A549 (cell line): ENCODE measurements at regions not wholly inside any gene's neighbourhood (a gene's known extent, or its start where the extent isn't known, plus 50 kb on each side); places are given as distances from the start of the nearest gene placed in this dataset.

ENCODE experiments used
- ATAC-seq, 2 experiments: fragments of 200-7000 bp in 1 of 2; fragments of >200 bp in 1 of 2; cut with Nextera tagmentation in 1 of 2; cut with Tn5 transposase in 1 of 2; 3 replicates each; pipeline versions ENCODE4 v1.8.0 to v1.9.1; 2018 to 2020; ENCODE audit warnings: mild to moderate bottlenecking in 1 of 2, moderate library complexity in 1 of 2
- CTCF ChIA-PET: fragments of 300-600 bp; sonication (Branson Sonifier 250); formaldehyde crosslinking; extraction: SDS; loops from one replicate; lab custom pipeline; 2021; ENCODE audit warnings: antibody characterized with exemption, inconsistent platforms; lab: Yijun Ruan, JAX
- POLR2A ChIA-PET: fragments of 350-600 bp; formaldehyde crosslinking; extraction: SDS; loops from one replicate; lab custom pipeline; 2021; ENCODE audit warnings: antibody characterized with exemption, inconsistent platforms; lab: Yijun Ruan, JAX
- DNase-seq, 2 experiments: peaks; one replicate each; pipeline versions ENCODE4 v3.0.0 to v3.0.0-alpha.2; 2011 to 2016; ENCODE audit warnings: low read depth in 1 of 2, low spot score in 1 of 2
- FAIRE-seq: peaks from 2 replicates; lab custom pipeline; 2011; peaks lifted over from hg19 to GRCh38; lab: Jason Lieb, UNC
- H3K27ac ChIP-seq, 2 experiments: fragments of >200 bp; sonication (Bioruptor Twin); formaldehyde crosslinking; 3 replicates each; pipeline ENCODE4 v1.5.1; 2016 to 2017
- H3K4me1 ChIP-seq: fragments of >200 bp; sonication (Bioruptor Twin); formaldehyde crosslinking; 3 replicates; pipeline ENCODE4 v1.6.1; 2016
- H3K4me2 ChIP-seq: fragments of >200 bp; sonication (Bioruptor Twin); formaldehyde crosslinking; 3 replicates; pipeline ENCODE4 v1.6.1; 2016
- H3K4me3 ChIP-seq: fragments of >200 bp; sonication (Bioruptor Twin); formaldehyde crosslinking; 3 replicates; pipeline ENCODE4 v1.5.1; 2016
- H3K9me3 ChIP-seq: fragments of >200 bp; sonication (Bioruptor Twin); formaldehyde crosslinking; 3 replicates; pipeline ENCODE4 v1.6.1; 2016
- CEBPB ChIP-seq, 2 experiments: fragments of >200 bp in 1 of 2; sonication (Bioruptor Twin) in 1 of 2; formaldehyde crosslinking in 1 of 2; IDR thresholded peaks; 2 replicates each; pipeline ENCODE4 v1.6.1; 2012 to 2016
- FOXS1 ChIP-seq: fragments of 250-450 bp; sonication (Bioruptor Pico); IDR thresholded peaks from 2 replicates; pipeline ENCODE4 v1.5.0; 2020; ENCODE audit warnings: mild to moderate bottlenecking, moderate library complexity
- HMGXB4 ChIP-seq: fragments of 250-450 bp; sonication (Bioruptor Pico); IDR thresholded peaks from 2 replicates; pipeline ENCODE4 v1.5.0; 2021; ENCODE audit warnings: mild to moderate bottlenecking, moderate library complexity, borderline replicate concordance
- HOXB5 ChIP-seq: fragments of 250-450 bp; sonication (Bioruptor Pico); IDR thresholded peaks from 2 replicates; pipeline ENCODE4 v1.5.0; 2020; ENCODE audit warnings: mild to moderate bottlenecking, moderate library complexity
- KDM1A ChIP-seq: fragments of 200-600 bp; sonication (generic); IDR thresholded peaks from 2 replicates; pipeline ENCODE4 v1.6.1; 2016; ENCODE audit warnings: low read depth, mild to moderate bottlenecking
- MAFK ChIP-seq: fragments of 450-650 bp; IDR thresholded peaks from 2 replicates; pipeline ENCODE4 v1.6.1; 2014; ENCODE audit not compliant: partially characterized antibody
- NFE2L2 ChIP-seq: fragments of 150-350 bp; conservative IDR thresholded peaks from 2 replicates; pipeline ENCODE4 v1.6.1; 2014; ENCODE audit warnings: low read length
- PHF8 ChIP-seq: fragments of 200-600 bp; sonication (generic); IDR thresholded peaks from 2 replicates; pipeline ENCODE4 v1.6.1; 2016; ENCODE audit warnings: low read depth, mild to moderate bottlenecking, antibody characterized with exemption, moderate library complexity, borderline replicate concordance
- RAD21 ChIP-seq, 2 experiments: fragments of >200 bp in 1 of 2; sonication (Bioruptor Twin) in 1 of 2; formaldehyde crosslinking in 1 of 2; IDR thresholded peaks in 1 of 2; conservative IDR thresholded peaks in 1 of 2; 2 replicates in 1 of 2; 3 replicates in 1 of 2; pipeline ENCODE4 v1.6.1; 2012 to 2018; ENCODE audit warnings: inconsistent platforms in 1 of 2
- RCOR1 ChIP-seq: fragments of 150-350 bp; IDR thresholded peaks from 2 replicates; pipeline ENCODE4 v1.6.1; 2014; ENCODE audit warnings: antibody characterized with exemption, low read length, low read depth
- SMC3 ChIP-seq: fragments of >200 bp; sonication (Bioruptor Twin); formaldehyde crosslinking; IDR thresholded peaks from 3 replicates; pipeline ENCODE4 v1.6.1; 2018; ENCODE audit warnings: inconsistent platforms
- TFCP2L1 ChIP-seq: fragments of 250-450 bp; sonication (Bioruptor Pico); IDR thresholded peaks from 2 replicates; pipeline ENCODE4 v1.5.0; 2021; ENCODE audit warnings: mild to moderate bottlenecking
- WGBS: methylation state at CpG from one replicate; pipeline ENCODE4 v1.1.6; 2017; ENCODE audit errors: missing lambda C conversion rate; 5-methylcytosine and 5-hydroxymethylcytosine counted together
- TF ChIP-seq, protein P1 (sequence below): fragments of >200 bp; sonication (Bioruptor Twin); formaldehyde crosslinking; IDR thresholded peaks from 3 replicates; pipeline ENCODE4 v1.6.1; 2016
- TF ChIP-seq, protein P2 (sequence below): fragments of 200-600 bp; sonication (generic); IDR thresholded peaks from 2 replicates; pipeline ENCODE4 v1.6.1; 2016; ENCODE audit warnings: antibody characterized with exemption, mild to moderate bottlenecking, moderate library complexity
- TF ChIP-seq, protein P3 (sequence below): IDR thresholded peaks from 2 replicates; pipeline ENCODE4 v1.6.1; 2012; ENCODE audit warnings: low read depth, borderline replicate concordance

DNA sequence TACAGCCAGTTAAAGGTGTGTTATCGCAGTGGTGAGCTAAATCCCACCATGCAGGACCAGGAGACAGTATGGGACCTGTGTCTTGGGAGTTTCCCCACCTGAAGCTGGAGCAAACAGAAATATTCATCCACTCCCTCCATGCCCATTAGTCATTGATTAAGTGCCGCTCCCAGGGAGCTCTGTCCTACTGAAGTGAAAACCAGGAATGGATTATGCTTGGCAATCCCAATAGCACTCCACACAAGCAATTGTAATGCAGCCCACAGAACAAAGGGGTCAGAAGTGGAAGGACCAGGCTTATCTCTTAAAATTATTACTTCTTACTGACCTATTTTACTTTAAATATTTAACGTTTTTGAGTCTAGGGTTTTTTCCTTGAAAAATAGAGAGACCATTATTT, 1005.4 kb downstream of the ADGRL2 start:
- ChIA-PET POLR2A (no interaction called here), CTCF (no interaction called here)
- Histone ChIP-seq H3K27ac (no peak overlapping the region), H3K9me3 (no peaks in the 10 kb centered on the region), H3K4me3 (no peak overlapping the region), H3K4me1 (no peaks in the 10 kb centered on the region), H3K4me2 (no peak overlapping the region)
- FAIRE-seq: no peak
- no peak for DNase-seq
- TF ChIP-seq, protein P1, sequence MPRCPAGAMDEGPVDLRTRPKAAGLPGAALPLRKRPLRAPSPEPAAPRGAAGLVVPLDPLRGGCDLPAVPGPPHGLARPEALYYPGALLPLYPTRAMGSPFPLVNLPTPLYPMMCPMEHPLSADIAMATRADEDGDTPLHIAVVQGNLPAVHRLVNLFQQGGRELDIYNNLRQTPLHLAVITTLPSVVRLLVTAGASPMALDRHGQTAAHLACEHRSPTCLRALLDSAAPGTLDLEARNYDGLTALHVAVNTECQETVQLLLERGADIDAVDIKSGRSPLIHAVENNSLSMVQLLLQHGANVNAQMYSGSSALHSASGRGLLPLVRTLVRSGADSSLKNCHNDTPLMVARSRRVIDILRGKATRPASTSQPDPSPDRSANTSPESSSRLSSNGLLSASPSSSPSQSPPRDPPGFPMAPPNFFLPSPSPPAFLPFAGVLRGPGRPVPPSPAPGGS: no peak
- TF ChIP-seq CEBPB (IDR thresholded peaks at IDR 0.05): no peak
- TF ChIP-seq, protein P2, sequence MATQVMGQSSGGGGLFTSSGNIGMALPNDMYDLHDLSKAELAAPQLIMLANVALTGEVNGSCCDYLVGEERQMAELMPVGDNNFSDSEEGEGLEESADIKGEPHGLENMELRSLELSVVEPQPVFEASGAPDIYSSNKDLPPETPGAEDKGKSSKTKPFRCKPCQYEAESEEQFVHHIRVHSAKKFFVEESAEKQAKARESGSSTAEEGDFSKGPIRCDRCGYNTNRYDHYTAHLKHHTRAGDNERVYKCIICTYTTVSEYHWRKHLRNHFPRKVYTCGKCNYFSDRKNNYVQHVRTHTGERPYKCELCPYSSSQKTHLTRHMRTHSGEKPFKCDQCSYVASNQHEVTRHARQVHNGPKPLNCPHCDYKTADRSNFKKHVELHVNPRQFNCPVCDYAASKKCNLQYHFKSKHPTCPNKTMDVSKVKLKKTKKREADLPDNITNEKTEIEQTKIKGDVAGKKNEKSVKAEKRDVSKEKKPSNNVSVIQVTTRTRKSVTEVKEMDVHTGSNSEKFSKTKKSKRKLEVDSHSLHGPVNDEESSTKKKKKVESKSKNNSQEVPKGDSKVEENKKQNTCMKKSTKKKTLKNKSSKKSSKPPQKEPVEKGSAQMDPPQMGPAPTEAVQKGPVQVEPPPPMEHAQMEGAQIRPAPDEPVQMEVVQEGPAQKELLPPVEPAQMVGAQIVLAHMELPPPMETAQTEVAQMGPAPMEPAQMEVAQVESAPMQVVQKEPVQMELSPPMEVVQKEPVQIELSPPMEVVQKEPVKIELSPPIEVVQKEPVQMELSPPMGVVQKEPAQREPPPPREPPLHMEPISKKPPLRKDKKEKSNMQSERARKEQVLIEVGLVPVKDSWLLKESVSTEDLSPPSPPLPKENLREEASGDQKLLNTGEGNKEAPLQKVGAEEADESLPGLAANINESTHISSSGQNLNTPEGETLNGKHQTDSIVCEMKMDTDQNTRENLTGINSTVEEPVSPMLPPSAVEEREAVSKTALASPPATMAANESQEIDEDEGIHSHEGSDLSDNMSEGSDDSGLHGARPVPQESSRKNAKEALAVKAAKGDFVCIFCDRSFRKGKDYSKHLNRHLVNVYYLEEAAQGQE: no peak
- no peak for TF ChIP-seq SMC3
- no peak for TF ChIP-seq HMGXB4 (CRISPR knock-in tag)
- 5% methylated on average over 3 of the region's 3 CpGs for WGBS
- ATAC-seq: no peak

DNA sequence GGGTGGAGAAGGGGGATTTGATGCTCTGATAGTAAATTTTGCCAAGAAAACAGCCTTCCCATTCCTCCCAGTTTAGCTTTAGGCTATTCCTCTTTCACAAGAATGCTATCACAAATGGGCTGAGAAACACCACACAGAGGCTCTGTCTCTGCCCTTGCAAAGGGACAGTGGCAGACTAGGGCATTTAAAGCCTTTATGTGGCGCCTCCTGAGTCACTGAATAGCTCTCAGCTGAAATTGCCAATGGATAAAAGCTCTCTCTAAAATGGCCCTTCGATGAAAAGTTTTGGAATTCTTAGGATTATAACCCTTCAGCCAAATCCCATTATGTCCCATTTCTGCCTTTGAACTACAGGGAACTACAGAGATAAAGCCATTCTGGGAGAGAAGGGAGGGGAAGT, 1000.4 kb downstream of the ADGRL2 start:
- FAIRE-seq (no peak), ATAC-seq (no peak), DNase-seq (no peak)
- Histone ChIP-seq H3K4me2 (no peak overlapping the region), H3K9me3 (no peaks in the 10 kb centered on the region), H3K4me1 (no peaks in the 10 kb centered on the region), H3K27ac (no peak overlapping the region), H3K4me3 (no peak overlapping the region)
- WGBS: 5% methylated on average over 2 of the region's 2 CpGs
- CTCF ChIA-PET: interaction anchor here (0.6 kb wide), 1 partner anchor 1353 kb away, joined by 3 read pairs; no protein-coding TSS in a partner anchor
- TF ChIP-seq, protein P2: no peak
- TF ChIP-seq, protein P3, sequence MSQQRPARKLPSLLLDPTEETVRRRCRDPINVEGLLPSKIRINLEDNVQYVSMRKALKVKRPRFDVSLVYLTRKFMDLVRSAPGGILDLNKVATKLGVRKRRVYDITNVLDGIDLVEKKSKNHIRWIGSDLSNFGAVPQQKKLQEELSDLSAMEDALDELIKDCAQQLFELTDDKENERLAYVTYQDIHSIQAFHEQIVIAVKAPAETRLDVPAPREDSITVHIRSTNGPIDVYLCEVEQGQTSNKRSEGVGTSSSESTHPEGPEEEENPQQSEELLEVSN: no peak
- TF ChIP-seq KDM1A: no peak
- no peak for TF ChIP-seq HMGXB4 (CRISPR knock-in tag)
- no peak for TF ChIP-seq HOXB5 (CRISPR knock-in tag)
- no peak for TF ChIP-seq MAFK
- TF ChIP-seq FOXS1 (CRISPR knock-in tag): no peak
- no peak for TF ChIP-seq RCOR1
- TF ChIP-seq, protein P1: no peak
- no peak for TF ChIP-seq NFE2L2
- TF ChIP-seq TFCP2L1: no peak
- no peak for TF ChIP-seq RAD21 (conservative IDR thresholded peaks at IDR 0.05 in 1 of 2, IDR thresholded peaks at IDR 0.05 in 1 of 2)
- TF ChIP-seq PHF8: no peak
- POLR2A ChIA-PET: no interaction called here
